Neuronal stem cell (in vitro differentiated cells): ENCODE measurements at regions not wholly inside any gene's neighbourhood (a gene's known extent, or its start where the extent isn't known, plus 50 kb on each side); places are given as distances from the start of the nearest gene placed in this dataset.

Experiments used
- DNase-seq: peaks from one replicate; pipeline ENCODE4 v3.0.0-alpha.2; 2013; ENCODE audit warnings: low spot score
- H2AFZ ChIP-seq: one replicate; pipeline ENCODE4 v1.6.1; 2013; ENCODE audit warnings: mild to moderate bottlenecking, low read length, inconsistent platforms
- H2AK5ac ChIP-seq: 2 replicates; pipeline ENCODE4 v1.6.1; 2013; ENCODE audit warnings: low read depth, mild to moderate bottlenecking, inconsistent platforms, low read length, moderate library complexity, mixed read lengths
- H2BK120ac ChIP-seq: 2 replicates; pipeline ENCODE4 v1.6.1; 2013; ENCODE audit warnings: low read depth, mild to moderate bottlenecking, inconsistent platforms, low read length, moderate library complexity, mixed read lengths
- H2BK12ac ChIP-seq: one replicate; pipeline ENCODE4 v1.6.1; 2013; ENCODE audit warnings: low read length, inconsistent platforms
- H2BK15ac ChIP-seq: 2 replicates; pipeline ENCODE4 v1.6.1; 2013; ENCODE audit warnings: mild to moderate bottlenecking, low read length, inconsistent platforms, mixed read lengths
- H2BK5ac ChIP-seq: one replicate; pipeline ENCODE4 v1.6.1; 2013; ENCODE audit warnings: inconsistent platforms, mild to moderate bottlenecking, low read length, moderate library complexity
- H3K14ac ChIP-seq: one replicate; pipeline ENCODE4 v1.6.1; 2013; ENCODE audit warnings: low read length, inconsistent platforms
- H3K18ac ChIP-seq: 2 replicates; pipeline ENCODE4 v1.6.1; 2013; ENCODE audit warnings: low read length, inconsistent platforms
- H3K23ac ChIP-seq: 2 replicates; pipeline ENCODE4 v1.6.1; 2013; ENCODE audit warnings: low read depth, mild to moderate bottlenecking, mixed read lengths, low read length, inconsistent platforms; ENCODE audit not compliant: poor library complexity
- H3K27ac ChIP-seq: replicated peaks from 3 replicates; pipeline ENCODE4 v1.5.1; 2013; ENCODE audit warnings: low read length, inconsistent platforms
- H3K27me3 ChIP-seq, 3 experiments: 2 replicates each; pipeline ENCODE4 v1.6.1; 2013; ENCODE audit warnings: low read length in 3 of 3, mild to moderate bottlenecking in 2 of 3, inconsistent platforms in 1 of 3, low read depth in 1 of 3, mixed read lengths in 1 of 3, moderate library complexity in 1 of 3; ENCODE audit not compliant: control insufficient read depth in 3 of 3, insufficient read depth in 3 of 3
- H3K36me3 ChIP-seq, 2 donors: replicated peaks in 1 of 2; 2 replicates each; pipeline ENCODE4 v1.6.1; 2013; ENCODE audit warnings: low read length in 2 of 2; ENCODE audit not compliant: control insufficient read depth in 2 of 2, insufficient read depth in 2 of 2
- H3K4ac ChIP-seq: 2 replicates; pipeline ENCODE4 v1.6.1; 2013; ENCODE audit warnings: inconsistent platforms, mild to moderate bottlenecking, low read length, moderate library complexity
- H3K4me1 ChIP-seq, 2 donors: 1 replicate in 1 of 2; 2 replicates in 1 of 2; pipeline ENCODE4 v1.6.1; 2013; ENCODE audit warnings: low read length in 2 of 2, low read depth in 1 of 2; ENCODE audit not compliant: control insufficient read depth in 2 of 2, insufficient read depth in 1 of 2
- H3K4me2 ChIP-seq: one replicate; pipeline ENCODE4 v1.6.1; 2013; ENCODE audit warnings: mild to moderate bottlenecking, low read length, inconsistent platforms; ENCODE audit not compliant: insufficient read depth, poor library complexity, severe bottlenecking
- H3K4me3 ChIP-seq, 2 donors: 2 replicates each; pipeline ENCODE4 v1.5.1; 2013; ENCODE audit warnings: low read length in 2 of 2, mild to moderate bottlenecking in 2 of 2, inconsistent platforms in 1 of 2, moderate library complexity in 1 of 2
- H3K79me1 ChIP-seq: one replicate; pipeline ENCODE4 v1.6.1; 2013; ENCODE audit warnings: low read depth, mild to moderate bottlenecking, inconsistent platforms, low read length, moderate library complexity
- H3K9ac ChIP-seq: one replicate; pipeline ENCODE4 v1.6.1; 2013; ENCODE audit warnings: mild to moderate bottlenecking, low read depth, low read length, inconsistent platforms; ENCODE audit not compliant: poor library complexity
- H3K9me3 ChIP-seq, 2 donors: replicated peaks in 1 of 2; 2 replicates each; pipeline versions ENCODE3 to v1.6.1; 2013; ENCODE audit warnings: low read length in 2 of 2, mild to moderate bottlenecking in 2 of 2, inconsistent platforms in 1 of 2, low read depth in 1 of 2, mixed read lengths in 1 of 2, moderate library complexity in 1 of 2; ENCODE audit not compliant: control insufficient read depth in 2 of 2, insufficient read depth in 1 of 2
- H4K8ac ChIP-seq: one replicate; pipeline ENCODE4 v1.6.1; 2013; ENCODE audit warnings: low read depth, mild to moderate bottlenecking, inconsistent platforms, low read length, moderate library complexity
- H4K91ac ChIP-seq: one replicate; pipeline ENCODE4 v1.6.1; 2013; ENCODE audit warnings: low read length, low read depth, mild to moderate bottlenecking, inconsistent platforms; ENCODE audit not compliant: poor library complexity
- WGBS, 2 donors: extraction: QIAGEN DNeasy Blood & Tissue Kit; methylation state at CpG; one replicate each; pipeline ENCODE4 v1.1.7; 2013; ENCODE audit warnings: missing lambda C conversion rate in 2 of 2, mixed read lengths in 1 of 2; ENCODE audit not compliant: insufficient read length in 2 of 2, insufficient replicate concordance in 1 of 2; ENCODE audit errors: extremely low coverage in 2 of 2; 5-methylcytosine and 5-hydroxymethylcytosine counted together

GRCh38 chr10:84842593-84842992, 514.2 kb downstream of the CCSER2 start:
- H2BK12ac ChIP-seq: no peak overlapping the region
- H3K9me3 ChIP-seq: no peaks in the 10 kb centered on the region
- H3K23ac ChIP-seq: no peak overlapping the region
- no peak overlapping the region for H4K91ac ChIP-seq
- H3K36me3 ChIP-seq: no peaks in the 10 kb centered on the region
- no peak overlapping the region for H2AFZ ChIP-seq
- no peak overlapping the region for H3K4me3 ChIP-seq
- H3K27ac ChIP-seq: no peak overlapping the region
- no peaks in the 10 kb centered on the region for H3K27me3 ChIP-seq
- H3K4me1 ChIP-seq: peaks cover 10 to 11% of the 10 kb centered on the region in 2 donors
- no peak overlapping the region for H3K14ac ChIP-seq
- H3K4ac ChIP-seq: no peak overlapping the region
- H3K18ac ChIP-seq: no peak overlapping the region
- no peak overlapping the region for H3K9ac ChIP-seq
- no peak for DNase-seq
- no peak overlapping the region for H2BK120ac ChIP-seq
- H4K8ac ChIP-seq: no peak overlapping the region
- no peaks in the 10 kb centered on the region for H3K79me1 ChIP-seq
- no peak overlapping the region for H2AK5ac ChIP-seq
- no peak overlapping the region for H3K4me2 ChIP-seq
- H2BK15ac ChIP-seq: no peak overlapping the region
- no peak overlapping the region for H2BK5ac ChIP-seq

DNA sequence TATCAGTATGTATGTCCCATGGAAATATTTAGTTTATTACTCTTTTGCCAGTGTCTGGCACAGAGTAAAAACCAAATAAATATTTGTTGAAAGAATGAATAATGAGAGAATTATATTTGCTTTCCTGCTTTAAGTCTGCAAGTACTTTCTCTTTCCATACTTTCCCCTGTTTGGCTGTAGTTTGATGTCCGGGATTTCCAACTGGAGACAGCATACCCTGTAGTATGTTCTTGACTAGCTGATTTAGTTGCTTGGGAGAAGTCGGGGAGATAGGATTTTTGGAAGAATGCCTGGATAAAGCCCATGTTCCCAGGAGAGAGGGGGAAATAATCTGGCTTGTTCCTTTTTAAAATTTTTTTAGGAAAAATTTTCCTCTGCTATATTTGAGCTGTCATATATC, 516.1 kb downstream of the CCSER2 start:
- Histone ChIP-seq H4K8ac (no peak overlapping the region), H3K79me1 (no peaks in the 10 kb centered on the region), H2BK12ac (no peak overlapping the region), H3K14ac (no peak overlapping the region), H4K91ac (no peak overlapping the region), H3K9ac (no peak overlapping the region), H2BK15ac (no peak overlapping the region), H3K4me2 (no peak overlapping the region), H3K4ac (no peak overlapping the region), H3K18ac (no peak overlapping the region), H3K23ac (no peak overlapping the region), H2BK120ac (no peak overlapping the region), H3K27me3 (no peaks in the 10 kb centered on the region), H2AFZ (no peak overlapping the region), H3K9me3 (no peaks in the 10 kb centered on the region), H3K36me3 (no peaks in the 10 kb centered on the region), H2BK5ac (no peak overlapping the region), H3K27ac (no peak overlapping the region), H3K4me3 (no peak overlapping the region), H2AK5ac (no peak overlapping the region), H3K4me1 (peaks cover 10 to 11% of the 10 kb centered on the region in 2 donors)
- WGBS, 2 donors: no CpG with 5 or more reads among the region's 2 CpGs
- DNase-seq: no peak

GRCh38 chr10:84845628-84846261, 517.4 kb downstream of the CCSER2 start:
- Histone ChIP-seq H2BK12ac (no peak overlapping the region), H4K91ac (no peak overlapping the region), H3K27me3 (no peaks in the 10 kb centered on the region), H3K36me3 (no peaks in the 10 kb centered on the region), H3K4me1 (peaks cover 10 to 11% of the 10 kb centered on the region in 2 donors), H4K8ac (no peak overlapping the region), H2AFZ (no peak overlapping the region), H3K18ac (peak overlapping the region; percentile 55), H2BK5ac (no peak overlapping the region), H2AK5ac (no peak overlapping the region), H2BK120ac (no peak overlapping the region), H3K27ac (no peak overlapping the region), H3K4me3 (no peak overlapping the region), H2BK15ac (no peak overlapping the region), H3K9me3 (no peaks in the 10 kb centered on the region), H3K4ac (no peak overlapping the region), H3K4me2 (no peak overlapping the region), H3K9ac (no peak overlapping the region), H3K23ac (no peak overlapping the region), H3K14ac (no peak overlapping the region), H3K79me1 (no peaks in the 10 kb centered on the region)
- peak; percentile 15 for DNase-seq
- no CpG with 5 or more reads among the region's 2 CpGs for WGBS, 2 donors

DNA sequence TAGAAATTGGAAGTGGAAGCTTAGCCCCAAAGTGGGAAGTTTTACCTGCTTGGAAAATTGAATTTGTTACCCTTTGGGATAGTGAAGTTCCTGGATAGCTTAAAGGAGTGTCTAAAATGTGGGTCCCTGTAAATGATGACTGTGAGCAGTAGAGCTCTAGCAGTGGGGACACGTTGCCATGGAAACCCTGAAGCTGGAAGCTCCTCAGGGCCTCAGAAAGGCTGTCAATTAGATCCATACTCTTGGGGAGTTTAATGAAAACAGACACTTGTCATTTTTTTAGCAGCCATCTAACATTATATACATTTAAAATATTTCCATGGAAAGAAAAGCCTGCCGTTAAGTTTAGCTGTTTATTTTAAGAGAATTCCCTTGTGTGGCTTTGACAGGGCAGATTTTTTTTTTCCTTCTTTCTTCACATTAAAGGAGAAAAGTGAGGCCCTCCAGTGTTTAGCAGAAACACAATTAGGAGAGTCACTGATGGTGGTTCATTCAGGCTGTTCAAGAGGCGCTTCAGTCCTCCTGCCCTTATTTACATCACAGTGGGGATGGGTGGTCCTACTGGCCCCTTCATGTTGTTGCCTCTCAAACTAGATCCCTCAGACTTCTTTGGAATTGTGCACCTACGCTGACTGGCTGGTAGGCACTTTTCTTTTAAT, 518.4 kb downstream of the CCSER2 start:
- Histone ChIP-seq H2BK15ac (no peak overlapping the region), H3K4me2 (peak overlapping the region; percentile 19), H4K91ac (no peak overlapping the region), H3K4me3 (no peak overlapping the region), H2AK5ac (no peak overlapping the region), H3K9ac (no peak overlapping the region), H2BK12ac (no peak overlapping the region), H3K27me3 (no peaks in the 10 kb centered on the region), H3K23ac (no peak overlapping the region), H3K79me1 (no peaks in the 10 kb centered on the region), H3K14ac (no peak overlapping the region), H2BK5ac (no peak overlapping the region), H3K18ac (no peak overlapping the region), H2AFZ (no peak overlapping the region), H3K36me3 (no peaks in the 10 kb centered on the region), H3K9me3 (no peaks in the 10 kb centered on the region), H3K4me1 (peaks cover 10 to 11% of the 10 kb centered on the region in 2 donors), H4K8ac (no peak overlapping the region), H2BK120ac (no peak overlapping the region), H3K27ac (no peak overlapping the region), H3K4ac (no peak overlapping the region)
- DNase-seq: peak; percentile 38
- WGBS, 2 donors: no CpG with 5 or more reads among the region's 4 CpGs
